GM19455 (cell line): ENCODE measurements at regions not wholly inside any gene's neighbourhood (a gene's known extent, or its start where the extent isn't known, plus 50 kb on each side); places are given as distances from the start of the nearest gene placed in this dataset.
"Not testable (repeated sequence)": the region's sequence is repeated elsewhere in the genome, so short reads cannot be mapped to it uniquely, and the experiment has no call there.

Experiments
- ATAC-seq: cut with Tn5 transposase; IDR thresholded peaks from one replicate; pipeline ENCODE4 v1.9.1; 2021; ENCODE audit not compliant: unreplicated experiment

DNA sequence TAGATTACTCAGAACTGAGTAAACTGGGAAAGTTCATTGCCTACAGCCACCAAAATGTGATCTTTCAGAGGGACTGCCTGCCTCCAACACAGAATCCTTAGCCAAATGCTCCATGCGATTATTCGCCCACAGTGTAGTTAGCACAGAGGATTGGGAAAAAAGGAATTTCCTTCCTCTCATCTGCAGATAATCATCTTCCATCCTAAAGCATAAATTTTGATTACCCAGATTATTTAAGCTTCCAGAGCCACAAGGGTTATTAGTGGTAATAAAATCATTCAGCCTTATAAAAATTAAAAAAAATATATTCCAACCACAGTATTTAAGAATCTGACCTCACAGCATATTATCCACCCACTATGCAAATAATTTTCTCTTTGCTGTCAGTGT lies 285.3 kb upstream of the GRAMD2B start:
- ATAC-seq = no peak

DNA sequence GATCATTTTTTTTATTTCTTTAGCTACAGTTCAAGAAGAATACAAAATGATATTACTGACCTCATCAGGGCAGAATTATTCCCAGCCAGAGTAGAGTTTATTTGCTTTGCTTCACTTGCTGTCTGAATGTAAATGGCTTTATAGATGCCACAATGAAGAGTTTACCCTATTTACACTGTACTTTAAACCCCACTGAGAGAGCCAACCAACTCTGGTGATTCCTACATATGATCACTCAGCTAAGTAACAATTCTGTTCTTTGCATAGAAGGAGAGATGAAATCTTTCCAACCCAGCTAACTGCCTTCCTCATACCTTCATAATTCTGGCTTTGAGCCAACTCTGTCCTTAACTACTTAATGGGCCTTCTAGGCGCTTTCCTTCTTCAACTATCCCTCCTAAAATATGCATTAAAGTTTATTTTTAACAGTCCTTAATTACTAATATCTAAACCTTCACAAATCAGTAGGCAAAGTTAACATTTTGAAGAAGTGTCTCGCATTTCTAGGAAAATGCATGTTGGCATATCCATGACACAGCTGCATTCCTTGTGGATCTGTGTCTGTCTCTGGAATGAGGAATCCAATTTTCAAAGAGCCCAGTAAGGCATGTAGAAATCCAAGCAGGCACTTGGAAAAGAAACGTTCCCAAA lies 284.8 kb upstream of the GRAMD2B start:
- ATAC-seq = no peak

DNA sequence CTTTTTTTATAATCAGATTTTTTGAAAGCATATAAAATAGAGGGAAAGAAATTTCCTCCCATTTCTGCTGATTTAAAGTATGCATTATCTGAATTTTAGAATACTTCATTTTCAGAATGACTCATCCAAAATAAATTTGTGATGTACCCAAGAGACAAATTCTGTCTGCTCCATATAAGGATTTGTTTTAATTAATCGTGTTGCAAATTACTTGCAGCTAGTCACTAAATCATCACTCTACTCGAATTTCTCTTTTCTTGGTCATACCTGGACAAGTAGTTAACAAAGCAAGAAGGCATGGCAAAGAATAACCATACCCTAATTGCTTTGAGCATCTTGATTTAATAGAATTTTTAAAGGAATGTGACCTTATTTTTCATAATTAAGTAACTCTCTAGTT lies 284.1 kb upstream of the GRAMD2B start:
- no peak for ATAC-seq

DNA sequence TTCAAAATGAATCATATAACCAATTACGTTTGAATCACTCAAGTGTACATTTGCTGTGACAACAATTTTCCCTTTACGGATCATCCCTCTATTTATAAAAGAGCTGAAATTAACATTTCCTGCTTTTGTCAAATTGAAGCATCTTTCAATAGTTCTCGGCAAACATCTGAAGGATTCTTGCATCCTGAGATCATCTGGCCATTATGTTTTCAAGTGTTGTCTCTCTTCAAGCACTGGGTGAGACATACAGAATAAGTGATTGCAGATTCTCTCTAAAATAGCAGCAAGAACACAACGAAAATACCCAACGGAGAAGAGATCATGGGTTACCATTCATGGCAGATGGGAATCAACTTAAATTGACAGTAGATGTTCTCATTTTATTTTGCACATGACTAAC lies 283.4 kb upstream of the GRAMD2B start:
- no peak for ATAC-seq

DNA sequence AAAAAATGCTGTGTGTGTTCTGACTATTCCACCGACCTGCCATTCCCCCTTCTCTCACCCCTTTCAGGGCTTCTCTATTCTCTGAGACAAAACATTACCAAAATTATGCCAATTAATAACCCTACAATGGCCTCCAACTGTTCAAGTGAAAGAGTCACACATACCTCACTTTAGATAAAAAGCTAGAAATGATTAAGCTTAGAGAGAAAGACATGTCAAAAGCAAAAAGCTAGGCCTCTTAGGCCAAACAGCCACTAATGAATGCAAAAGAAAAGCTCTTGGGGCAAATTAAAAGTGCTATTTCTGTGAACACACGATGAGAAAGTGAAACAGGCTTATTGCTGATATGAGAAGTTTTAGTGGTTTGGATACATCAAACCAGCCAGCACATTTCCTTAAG lies 279.6 kb upstream of the GRAMD2B start:
- no peak for ATAC-seq

DNA sequence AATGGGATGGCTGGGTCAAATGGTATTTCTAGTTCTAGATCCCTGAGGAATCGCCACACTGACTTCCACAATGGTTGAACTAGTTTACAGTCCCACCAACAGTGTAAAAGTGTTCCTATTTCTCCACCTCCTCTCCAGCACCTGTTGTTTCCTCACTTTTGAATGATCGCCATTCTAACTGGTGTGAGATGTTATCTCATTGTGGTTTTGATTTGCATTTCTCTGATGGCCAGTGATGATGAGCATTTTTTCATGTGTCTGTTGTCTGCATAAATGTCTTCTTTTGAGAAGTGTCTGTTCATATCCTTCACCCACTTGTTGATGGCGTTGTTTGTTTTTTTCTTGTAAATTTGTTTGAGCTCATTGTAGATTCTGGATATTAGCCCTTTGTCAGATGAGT lies 272.9 kb upstream of the GRAMD2B start:
- not testable (repeated sequence) for ATAC-seq

DNA sequence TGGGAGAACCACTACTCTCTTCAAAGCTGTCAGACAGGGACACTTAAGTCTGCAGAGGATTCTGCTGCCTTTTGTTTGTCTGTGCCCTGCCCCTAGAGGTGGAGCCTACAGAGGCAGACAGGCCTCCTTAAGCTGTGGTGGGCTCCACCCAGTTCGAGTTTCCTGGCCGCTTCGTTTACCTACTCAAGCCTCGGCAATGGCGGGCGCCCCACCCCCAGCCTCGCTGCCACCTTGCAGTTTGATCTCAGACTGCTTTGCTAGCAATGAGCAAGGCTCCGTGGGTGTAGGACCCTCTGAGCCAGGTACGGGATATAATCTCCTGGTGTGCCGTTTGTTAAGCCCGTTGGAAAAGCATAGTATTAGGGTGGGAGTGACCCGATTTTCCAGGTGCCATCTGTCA lies 267.9 kb upstream of the GRAMD2B start:
- ATAC-seq = not testable (repeated sequence)

DNA sequence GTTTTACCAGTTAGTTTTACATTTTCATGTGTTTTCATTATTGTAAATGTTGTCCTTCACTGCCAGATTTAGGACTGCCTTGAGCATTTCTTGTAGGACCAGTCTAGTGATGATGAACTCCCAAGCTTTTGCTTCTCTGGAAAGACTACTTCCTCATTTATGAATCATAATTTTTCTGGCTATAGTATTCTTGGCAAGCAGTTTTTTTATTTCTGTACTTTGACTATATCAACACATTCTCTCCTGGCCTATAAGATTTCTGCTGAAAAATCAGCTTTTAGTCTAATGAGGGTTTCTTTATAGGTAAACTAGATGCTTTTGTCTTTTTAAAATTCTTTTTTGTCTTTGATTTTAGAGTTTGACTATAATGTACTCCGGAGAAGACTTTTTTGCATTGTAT lies 256.8 kb upstream of the GRAMD2B start:
- no peak for ATAC-seq

DNA sequence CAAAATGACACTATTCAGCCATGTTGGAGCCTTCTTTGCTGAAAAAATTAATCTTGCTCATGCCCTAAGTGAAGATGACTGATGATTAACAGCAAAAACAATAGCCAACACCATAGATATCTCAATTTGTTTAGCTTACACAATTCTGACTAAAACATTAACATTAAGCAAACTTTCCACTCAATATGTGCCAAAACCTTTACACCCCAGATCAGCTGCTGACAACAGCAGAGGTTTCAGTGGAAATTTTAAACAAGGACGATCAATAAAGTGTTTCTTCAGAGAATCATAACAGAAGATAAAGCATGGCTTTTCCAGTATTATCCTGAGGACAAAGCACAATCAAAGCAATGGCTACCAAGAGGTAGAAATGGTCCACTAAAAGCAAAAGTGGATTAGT lies 254.4 kb upstream of the GRAMD2B start:
- ATAC-seq = no peak

DNA sequence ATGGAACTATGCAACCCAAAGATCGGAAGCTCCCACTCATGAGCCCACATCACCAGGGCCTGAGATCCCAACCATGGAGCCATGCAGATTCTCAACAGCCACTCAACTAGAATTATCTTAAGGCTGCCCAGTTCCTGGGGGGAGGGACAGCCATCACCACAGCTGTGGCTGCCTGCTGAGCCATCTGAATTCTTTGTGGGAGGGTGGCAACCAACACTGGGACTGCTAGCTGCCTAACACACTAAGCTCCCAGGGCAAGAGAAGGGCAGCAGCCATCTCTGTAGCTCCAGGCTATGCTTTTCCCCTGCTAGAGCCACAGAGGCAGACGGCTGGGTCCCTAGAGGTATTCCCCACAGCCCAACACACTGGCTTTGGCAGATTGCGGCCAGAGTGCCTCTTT lies 251.3 kb upstream of the GRAMD2B start:
- no peak for ATAC-seq

DNA sequence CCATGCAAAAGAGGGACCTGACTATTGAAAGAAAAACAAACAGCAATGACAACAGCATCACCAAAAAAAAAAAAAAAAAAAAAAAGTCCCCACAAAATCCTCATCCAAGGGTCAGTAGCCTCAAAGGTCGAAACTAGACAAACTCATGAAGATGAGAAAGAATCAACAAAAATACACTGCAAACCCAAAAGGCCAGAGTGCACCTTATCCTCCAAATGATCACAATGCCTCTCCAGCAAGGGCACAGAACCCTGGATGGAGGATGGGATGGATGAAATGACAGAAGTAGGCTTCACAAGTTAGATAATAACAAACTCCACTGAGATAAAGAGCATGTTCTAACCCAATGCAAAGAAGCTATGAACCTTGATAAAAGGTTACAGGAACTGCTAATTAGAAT lies 250.4 kb upstream of the GRAMD2B start:
- ATAC-seq = no peak

DNA sequence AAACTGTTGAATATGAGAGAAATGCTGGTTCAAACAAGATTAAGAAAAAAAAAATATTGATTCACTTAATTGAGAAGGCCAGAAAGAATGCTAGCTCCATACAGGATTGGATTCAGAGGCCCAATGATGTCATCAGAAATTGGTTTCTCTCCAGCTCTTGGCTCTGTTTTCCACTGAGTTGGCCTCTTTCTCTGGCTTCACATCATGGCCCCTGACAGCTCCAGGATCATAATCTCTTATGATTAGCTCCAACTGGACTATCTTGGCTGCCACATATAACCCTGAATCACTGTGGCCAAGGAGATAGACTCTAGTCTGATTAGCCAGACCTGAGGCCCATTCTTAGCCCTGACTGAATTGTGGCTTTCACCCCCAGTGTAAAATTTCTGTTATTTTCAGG lies 244.7 kb upstream of the GRAMD2B start:
- ATAC-seq = no peak

DNA sequence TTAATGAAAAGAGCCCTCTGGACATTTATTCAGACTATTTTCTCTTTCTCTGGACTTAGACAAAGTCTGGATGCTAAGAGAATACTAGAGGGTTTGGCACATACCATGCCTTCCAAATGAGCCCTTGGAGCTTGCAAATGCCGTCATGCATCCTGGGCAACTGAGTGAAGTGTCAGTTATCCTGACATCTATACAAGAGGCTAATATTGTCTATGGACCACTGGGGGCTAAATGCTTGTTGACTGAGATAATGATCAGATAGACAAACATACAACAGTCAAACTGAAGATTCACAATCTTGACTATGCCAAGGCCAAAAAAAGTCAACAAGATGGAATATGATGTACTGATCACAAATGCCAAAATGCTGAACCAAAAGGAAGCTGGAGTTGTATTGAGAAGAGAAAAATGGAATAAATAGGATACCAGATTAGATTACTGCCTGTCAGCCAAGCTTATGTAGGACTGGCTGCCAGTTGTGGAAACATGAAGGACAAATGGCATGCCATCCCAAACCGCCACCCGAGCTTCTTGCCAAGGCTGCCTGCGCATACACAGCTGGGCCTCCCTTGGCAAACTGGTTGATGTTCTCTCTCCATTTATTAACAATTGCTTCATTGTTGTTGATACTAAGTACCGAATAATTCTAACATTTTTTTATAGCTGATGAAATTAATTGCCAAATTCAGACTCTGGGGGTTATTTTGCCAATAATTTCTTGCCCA lies 240.1 kb upstream of the GRAMD2B start:
- ATAC-seq = no peak

DNA sequence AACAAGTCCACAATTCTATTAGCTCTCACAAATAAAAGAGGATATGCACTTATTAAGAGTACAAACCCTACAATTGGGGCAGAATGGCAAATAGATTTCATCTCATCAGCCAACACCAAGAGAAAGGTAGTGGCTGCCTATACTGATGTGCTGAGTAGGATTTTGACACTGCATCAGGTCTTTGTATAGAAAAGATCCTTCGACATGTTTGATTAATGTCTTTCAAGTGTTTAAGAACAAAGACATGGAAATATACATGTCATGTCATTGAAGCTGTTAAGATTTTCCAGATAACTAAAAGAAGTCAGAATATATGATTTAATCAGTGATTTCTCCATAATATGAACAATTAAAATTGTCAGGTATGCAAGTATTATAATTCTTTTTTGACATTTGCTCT lies 238.7 kb upstream of the GRAMD2B start:
- ATAC-seq = no peak

DNA sequence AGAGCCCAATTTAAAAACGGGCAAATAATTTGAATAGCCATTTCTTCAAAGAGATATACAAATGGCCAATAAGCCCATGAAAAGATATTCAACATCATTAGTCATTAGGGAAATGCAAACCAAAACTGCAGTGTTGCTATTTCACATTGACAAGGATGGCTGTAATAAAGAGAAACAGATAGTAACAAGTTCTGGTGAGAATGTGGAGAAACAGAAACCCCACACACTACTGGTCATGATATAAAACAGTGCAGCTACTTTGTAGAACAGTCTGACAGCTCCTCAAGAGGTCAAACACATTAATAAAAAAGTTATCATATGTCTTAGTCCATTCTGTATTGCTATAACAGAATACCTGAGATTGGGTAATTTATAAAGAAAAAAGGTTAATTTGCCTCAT lies 237.0 kb upstream of the GRAMD2B start:
- ATAC-seq = no peak

DNA sequence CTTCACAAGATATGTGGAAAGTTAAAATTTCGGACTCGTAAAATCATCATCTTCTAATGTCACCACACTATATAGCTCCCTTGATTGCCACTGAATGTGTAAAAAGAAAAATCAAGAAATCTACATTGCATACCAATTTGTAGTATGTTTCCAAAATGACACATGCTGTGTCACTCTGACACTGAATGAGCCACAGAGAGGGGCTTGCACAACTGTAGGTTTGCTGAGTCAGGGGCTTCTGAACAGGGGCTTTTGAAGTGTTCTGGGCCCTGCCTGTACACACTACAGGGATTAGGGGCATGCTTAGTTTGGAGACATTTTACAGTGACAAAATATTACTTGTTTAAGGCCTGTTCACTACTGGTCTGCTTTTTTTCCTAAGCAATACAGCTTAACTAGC lies 234.4 kb upstream of the GRAMD2B start:
- ATAC-seq = no peak

DNA sequence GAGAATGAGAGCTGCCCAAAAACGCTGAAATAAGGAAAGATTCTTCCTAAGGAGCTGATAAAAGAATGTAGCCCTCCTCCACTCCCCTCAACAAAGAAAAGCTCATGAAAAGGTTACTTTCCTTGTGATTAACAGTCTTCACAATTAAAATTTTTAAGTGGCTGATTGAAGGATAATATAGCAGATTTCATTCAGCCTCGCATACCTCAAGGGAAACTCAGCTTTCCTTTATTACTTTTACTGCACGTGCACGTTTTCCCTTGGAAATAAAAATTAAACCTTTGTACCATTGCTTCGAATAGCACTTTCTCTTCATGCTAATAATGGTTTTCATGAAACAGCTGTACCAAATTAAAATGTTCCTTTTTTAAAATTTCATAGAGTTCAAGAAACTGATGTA lies 234.0 kb upstream of the GRAMD2B start:
- ATAC-seq = no peak

DNA sequence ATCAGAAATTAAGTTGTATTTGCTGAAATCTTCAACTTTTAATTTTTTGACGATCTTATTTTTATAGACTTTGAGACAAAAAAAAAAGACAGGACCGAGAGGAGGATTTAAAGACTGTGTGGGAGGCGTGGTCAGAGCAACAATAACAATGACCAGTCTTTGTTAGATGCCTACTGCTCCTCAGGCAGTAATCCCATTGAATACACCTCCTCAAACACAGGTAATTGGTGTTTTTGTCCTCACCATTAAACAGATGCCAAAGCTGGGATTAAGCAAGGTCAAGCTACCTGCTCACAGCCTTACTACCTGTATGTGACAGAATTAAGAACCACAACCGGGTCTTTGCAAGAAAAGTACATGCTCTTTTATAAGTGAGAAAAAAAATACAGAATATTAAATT lies 233.3 kb upstream of the GRAMD2B start:
- ATAC-seq = no peak

DNA sequence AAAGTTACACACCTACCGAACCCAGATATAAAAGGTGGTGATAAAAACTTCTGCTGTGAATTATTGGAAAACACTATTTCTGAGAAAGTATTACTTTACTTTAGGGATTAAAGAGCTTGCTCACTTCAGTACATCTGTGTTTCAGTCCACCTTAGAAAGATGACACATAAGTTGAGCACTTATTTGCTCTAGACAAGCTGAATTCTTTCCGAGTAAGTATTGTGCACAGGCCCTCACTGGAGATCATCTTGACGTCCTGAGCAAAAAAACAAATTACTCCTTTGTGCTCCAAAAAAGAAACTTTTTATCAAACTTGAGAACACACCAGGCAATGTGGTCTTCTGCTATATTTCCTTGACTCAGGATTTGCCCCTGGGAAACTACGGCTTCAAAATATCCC lies 231.0 kb upstream of the GRAMD2B start:
- ATAC-seq = no peak

DNA sequence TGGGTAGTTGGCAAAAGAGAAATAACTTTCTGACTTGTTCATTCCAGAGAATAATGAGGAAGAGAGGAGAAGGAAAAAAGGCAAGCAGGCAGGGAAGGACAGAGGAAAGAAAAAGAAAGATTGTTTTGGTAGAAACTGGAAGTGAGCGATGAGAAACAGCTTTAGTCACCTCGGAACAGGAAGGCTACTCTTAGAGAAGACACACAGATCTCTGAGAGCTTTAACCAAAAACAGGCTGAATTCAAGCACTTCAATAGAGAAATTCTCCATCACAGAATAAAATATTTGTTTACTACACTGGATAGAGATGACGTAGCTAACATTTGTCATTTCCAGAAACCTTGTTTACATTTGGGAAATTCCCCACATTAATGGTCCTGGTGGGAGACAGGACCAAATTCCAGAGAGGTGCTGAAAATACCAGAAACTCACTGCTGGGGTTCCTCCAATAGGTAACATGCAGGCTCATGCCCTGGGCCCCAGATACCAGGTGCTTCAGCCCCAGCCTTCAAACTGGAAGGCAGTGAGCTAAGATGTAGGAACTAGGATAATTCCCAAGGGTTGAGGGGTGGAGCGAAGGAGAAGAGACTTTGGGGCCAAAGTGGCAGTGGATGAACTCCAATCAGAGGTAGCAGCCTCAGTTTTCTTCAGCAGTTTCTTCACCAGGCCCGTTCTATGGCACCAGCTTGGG lies 227.7 kb upstream of the GRAMD2B start:
- ATAC-seq = no peak

DNA sequence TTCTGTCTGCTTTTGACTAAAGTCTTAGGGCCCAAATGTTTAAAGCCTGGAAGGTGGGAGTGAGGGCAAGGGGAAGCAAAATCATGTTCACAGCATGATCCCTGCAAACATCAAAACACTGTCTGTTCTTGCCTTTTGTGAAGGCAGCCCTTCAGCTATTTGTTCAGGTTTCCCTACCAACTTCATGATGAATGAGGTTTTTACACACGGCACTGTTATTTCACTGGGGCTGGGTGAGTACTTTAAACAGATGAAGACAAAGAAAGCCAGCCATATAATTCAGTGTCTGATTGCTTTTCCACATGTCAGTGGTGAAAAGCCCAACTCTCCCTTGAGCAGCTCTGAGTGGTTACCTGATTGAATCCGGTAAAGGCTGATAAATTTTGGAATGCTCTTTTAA lies 224.7 kb upstream of the GRAMD2B start:
- no peak for ATAC-seq

DNA sequence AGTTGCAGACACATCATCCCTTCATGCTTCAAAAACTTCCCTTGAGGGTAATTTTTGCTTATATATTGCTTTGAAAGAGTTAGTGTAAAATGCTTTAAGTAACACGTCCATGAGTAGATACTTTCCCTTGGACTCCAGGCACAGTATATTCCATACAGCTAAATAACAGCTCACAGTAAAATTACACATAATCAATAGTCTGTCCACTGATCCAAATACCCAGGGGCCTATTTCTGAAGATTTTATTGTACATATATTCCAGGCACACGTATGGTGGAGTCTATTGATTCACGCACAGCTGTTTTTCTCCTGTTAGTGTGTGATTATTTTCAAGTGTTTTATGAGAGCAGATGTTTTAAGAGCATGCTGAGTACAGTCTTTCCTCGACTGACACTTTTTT lies 223.7 kb upstream of the GRAMD2B start:
- ATAC-seq = no peak
